Subcutaneous abdominal adipose tissue (tissue), 5 donors: ENCODE measurements at regions not wholly inside any gene's neighbourhood (a gene's known extent, or its start where the extent isn't known, plus 50 kb on each side); places are given as distances from the start of the nearest gene placed in this dataset.

Experiments used
- H3K27ac ChIP-seq: one replicate; pipeline ENCODE4 v1.7.0; 2013; ENCODE audit warnings: low read depth, mild to moderate bottlenecking, inconsistent platforms, low read length, moderate library complexity
- H3K27me3 ChIP-seq, 5 donors: one replicate each; pipeline ENCODE4 v1.7.0; 2013; ENCODE audit warnings: low read length in 5 of 5, inconsistent platforms in 1 of 5; ENCODE audit not compliant: control insufficient read depth in 5 of 5, insufficient read depth in 4 of 5
- H3K36me3 ChIP-seq, 5 donors: one replicate each; pipeline ENCODE4 v1.7.0; 2013; ENCODE audit warnings: low read length in 5 of 5; ENCODE audit not compliant: control insufficient read depth in 5 of 5, insufficient read depth in 5 of 5
- H3K4me1 ChIP-seq, 5 donors: one replicate each; pipeline ENCODE4 v1.7.0; 2013; ENCODE audit warnings: low read length in 5 of 5, mild to moderate bottlenecking in 3 of 5, moderate library complexity in 1 of 5; ENCODE audit not compliant: control insufficient read depth in 5 of 5, insufficient read depth in 5 of 5
- H3K4me3 ChIP-seq, 5 donors: one replicate each; pipeline ENCODE4 v1.7.0; 2013; ENCODE audit warnings: low read length in 5 of 5, low read depth in 1 of 5
- H3K9ac ChIP-seq, 5 donors: one replicate each; pipeline ENCODE4 v1.7.0; 2013; ENCODE audit warnings: low read length in 5 of 5, mild to moderate bottlenecking in 4 of 5, moderate library complexity in 3 of 5
- H3K9me3 ChIP-seq, 5 donors: one replicate each; pipeline ENCODE4 v1.7.0; 2013; ENCODE audit warnings: low read length in 5 of 5; ENCODE audit not compliant: control insufficient read depth in 5 of 5
- donor health status: healthy.
- donor health status: healthy.
- donor health status: healthy.
- donor health status: healthy.
- donor health status: healthy.

DNA sequence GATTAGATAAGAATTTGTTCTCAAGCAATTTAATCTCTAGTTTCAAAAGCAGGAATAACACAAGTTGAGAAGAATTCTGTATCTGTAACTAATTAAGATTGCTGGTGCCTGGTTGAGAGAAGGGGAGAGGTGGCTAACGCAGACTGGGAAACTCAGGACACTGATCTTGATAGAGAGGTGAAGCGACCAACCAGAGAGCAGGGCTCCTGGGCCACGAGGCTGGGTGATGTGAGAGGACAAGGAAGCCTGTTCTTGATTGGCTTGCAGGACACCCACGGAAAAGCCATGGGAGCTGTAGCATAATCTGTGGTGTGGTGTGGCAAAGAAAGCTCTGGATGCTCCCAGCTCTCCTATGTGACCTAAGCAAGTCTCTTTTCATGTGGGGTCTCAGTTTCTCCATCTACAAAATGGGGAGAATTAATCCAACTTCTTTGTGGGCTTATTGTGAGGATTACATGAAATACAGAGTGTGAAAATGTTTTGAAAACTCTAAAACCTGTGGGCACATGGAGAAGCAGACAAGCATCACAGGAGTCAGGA lies 594.1 kb upstream of the BRINP1 start:
- H3K9ac ChIP-seq = no peak overlapping the region
- no peaks in the 10 kb centered on the region for H3K36me3 ChIP-seq
- H3K27ac ChIP-seq = no peak overlapping the region
- H3K27me3 ChIP-seq = peaks cover 0 to 3% (median 0%) of the 10 kb centered on the region in 5 donors
- no peaks in the 10 kb centered on the region for H3K9me3 ChIP-seq
- H3K4me1 ChIP-seq = peaks cover 0 to 12% (median 8%) of the 10 kb centered on the region in 5 donors
- H3K4me3 ChIP-seq = no peak overlapping the region

DNA sequence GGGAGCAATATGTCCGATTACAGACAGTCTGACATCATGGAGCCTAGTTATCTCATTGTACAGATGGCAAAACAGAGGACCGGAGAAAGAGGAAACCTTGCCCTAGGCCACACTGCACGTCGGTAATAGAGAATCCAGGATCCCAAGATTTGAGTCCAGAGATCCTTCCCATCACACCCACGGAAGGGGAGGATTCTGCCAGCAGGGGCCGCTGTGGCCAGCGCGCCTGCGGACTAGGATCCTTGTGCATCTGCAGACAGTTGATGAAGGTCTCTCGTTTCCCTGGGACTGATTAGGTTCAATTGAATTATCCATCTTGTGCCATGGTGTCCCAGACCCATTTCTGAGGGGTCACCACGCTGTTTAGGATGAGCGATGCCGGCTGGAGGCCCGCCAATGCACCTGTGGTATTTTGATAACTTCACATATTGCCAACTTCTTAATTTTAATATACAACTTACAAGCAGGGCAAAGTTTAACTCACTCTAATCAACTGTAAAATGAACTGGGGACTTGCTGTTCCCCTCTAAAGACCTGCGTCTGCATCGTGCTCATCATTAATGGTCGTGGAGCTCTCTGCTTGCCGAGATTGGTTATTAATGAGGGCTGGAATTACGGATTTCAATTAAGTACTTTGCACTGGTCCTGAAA lies 592.7 kb upstream of the BRINP1 start:
- no peaks in the 10 kb centered on the region for H3K36me3 ChIP-seq
- H3K27me3 ChIP-seq = peaks cover 0 to 1% (median 0%) of the 10 kb centered on the region in 5 donors
- H3K4me3 ChIP-seq = no peak overlapping the region
- no peak overlapping the region for H3K9ac ChIP-seq
- H3K9me3 ChIP-seq = no peaks in the 10 kb centered on the region
- no peak overlapping the region for H3K27ac ChIP-seq
- peaks cover 0 to 12% (median 8%) of the 10 kb centered on the region in 5 donors for H3K4me1 ChIP-seq

DNA sequence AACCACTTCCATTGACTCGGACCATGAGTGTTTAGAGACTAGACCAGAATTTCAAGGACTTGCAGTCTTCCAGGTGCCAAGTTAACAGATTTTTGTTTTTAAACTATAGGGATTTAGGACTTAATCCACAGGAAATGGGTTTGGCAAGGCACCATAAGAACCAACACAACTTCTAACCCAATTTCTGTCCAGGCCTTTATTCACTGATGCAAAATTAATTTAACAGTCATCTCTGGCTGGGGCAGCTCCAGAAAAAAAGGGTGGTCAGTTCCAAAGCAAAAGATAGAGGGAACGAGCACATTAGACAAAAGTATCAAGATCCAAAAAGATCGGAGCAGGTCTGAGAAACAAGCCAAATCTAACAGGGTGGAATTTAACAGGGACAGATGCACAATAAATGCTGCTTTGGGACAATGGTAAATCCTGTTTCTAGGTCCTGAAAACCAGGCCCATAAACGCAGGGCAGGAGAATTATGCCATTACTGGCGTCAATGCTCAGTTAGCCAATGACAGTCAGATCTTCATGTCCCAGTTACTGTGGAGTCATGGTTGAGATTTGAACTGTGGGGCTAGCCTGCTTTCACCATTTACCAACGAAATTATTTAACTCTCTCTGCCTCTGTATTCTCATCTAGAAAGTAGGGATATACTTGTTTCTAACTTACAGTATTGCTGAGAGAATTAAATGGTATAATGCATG lies 590.8 kb upstream of the BRINP1 start:
- Histone ChIP-seq H3K27ac (no peak overlapping the region), H3K36me3 (no peaks in the 10 kb centered on the region), H3K9me3 (no peaks in the 10 kb centered on the region), H3K9ac (no peak overlapping the region), H3K4me3 (no peak overlapping the region), H3K27me3 (no peaks in the 10 kb centered on the region), H3K4me1 (peaks cover 0 to 21% (median 15%) of the 10 kb centered on the region in 5 donors)

DNA sequence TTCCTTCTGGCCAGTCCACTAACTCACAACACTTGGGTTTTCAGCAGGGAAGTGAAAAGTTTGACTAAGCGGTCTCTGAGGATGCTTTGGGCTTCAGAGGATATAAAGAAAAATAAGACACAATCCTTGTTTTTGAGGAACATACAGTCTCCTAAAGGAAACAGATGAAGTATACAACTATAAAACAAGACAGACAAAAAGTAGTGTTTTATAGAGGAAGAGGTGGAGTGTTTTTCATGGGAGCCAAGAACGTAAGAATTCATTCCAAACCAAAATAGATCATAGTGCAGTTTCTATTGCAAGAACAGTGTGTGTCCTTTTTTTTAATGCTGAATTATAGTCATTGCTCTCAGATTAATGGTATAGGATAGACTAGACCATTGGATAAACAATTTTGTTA lies 586.9 kb upstream of the BRINP1 start:
- Histone ChIP-seq H3K27me3 (no peaks in the 10 kb centered on the region), H3K36me3 (no peaks in the 10 kb centered on the region), H3K4me1 (peaks cover 0 to 29% (median 8%) of the 10 kb centered on the region in 5 donors), H3K4me3 (no peak overlapping the region), H3K9ac (no peak overlapping the region), H3K9me3 (no peaks in the 10 kb centered on the region), H3K27ac (no peak overlapping the region)

DNA sequence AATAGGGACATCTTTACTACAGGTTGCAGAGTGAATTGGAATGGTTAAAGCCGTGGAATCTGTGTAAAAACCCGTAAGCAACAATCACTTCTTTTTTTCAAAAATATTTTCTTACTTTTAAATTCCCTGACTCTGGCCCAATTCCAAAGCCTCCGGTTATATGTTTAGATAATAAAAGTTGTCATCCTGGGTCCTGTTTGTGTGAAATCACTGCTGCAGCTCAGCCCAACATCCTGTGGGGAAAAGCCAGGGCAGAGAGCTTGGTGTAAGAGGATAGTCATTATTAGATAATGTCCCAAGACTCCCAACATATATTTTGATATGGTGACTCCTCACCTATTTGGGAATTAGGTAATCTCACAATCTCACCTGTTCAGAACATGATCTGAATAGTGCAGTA lies 586.0 kb upstream of the BRINP1 start:
- no peaks in the 10 kb centered on the region for H3K9me3 ChIP-seq
- H3K4me3 ChIP-seq = no peak overlapping the region
- no peak overlapping the region for H3K27ac ChIP-seq
- no peaks in the 10 kb centered on the region for H3K36me3 ChIP-seq
- H3K4me1 ChIP-seq = peaks cover 0 to 37% (median 13%) of the 10 kb centered on the region in 5 donors
- no peaks in the 10 kb centered on the region for H3K27me3 ChIP-seq
- no peak overlapping the region for H3K9ac ChIP-seq

DNA sequence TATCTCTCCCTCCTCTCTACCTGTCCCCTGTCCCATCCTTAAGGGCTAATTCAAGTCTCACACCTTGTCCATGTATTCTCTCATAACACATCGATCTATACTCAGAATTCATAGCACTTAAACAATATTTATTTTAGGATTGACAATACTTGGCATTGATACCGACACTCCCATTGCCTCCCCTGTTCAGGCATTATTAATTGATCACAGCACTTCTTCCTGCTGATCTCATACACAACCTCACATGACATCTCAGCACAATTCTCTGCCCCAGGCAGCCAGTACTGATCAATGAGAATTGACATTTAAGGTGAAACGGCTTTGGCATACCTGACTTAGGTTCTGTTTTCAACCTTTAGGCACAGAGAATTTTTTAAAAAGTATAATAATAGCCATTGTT lies 582.4 kb upstream of the BRINP1 start:
- Histone ChIP-seq H3K36me3 (no peaks in the 10 kb centered on the region), H3K9ac (peak overlapping the region in 1 of 5 donors; percentile 32), H3K27ac (peak overlapping the region; percentile 37), H3K27me3 (no peaks in the 10 kb centered on the region), H3K4me3 (no peak overlapping the region), H3K4me1 (peaks cover 0 to 37% (median 13%) of the 10 kb centered on the region in 5 donors), H3K9me3 (no peaks in the 10 kb centered on the region)

DNA sequence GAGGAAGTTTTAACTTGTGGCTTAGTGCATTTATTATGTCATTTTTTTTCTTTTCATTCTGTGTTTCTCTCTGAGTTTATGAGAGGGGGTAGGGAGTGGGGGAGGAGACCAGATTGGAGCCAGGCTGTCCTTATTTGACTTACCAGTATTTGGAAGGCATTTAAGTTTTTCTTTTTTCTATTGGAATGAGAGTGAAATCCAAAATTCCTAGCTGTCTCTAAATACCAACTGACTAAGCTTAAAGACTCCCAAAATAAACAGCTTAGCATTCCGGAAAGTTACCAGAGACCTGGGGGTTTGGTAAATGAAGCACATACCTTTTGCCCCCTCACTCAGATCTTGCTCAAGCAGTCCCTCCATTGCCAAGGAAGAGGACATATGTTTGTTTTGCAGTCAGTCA lies 581.9 kb upstream of the BRINP1 start:
- Histone ChIP-seq H3K4me1 (peaks cover 0 to 32% (median 12%) of the 10 kb centered on the region in 5 donors), H3K9ac (peak overlapping the region in 1 of 5 donors; percentile 32), H3K4me3 (no peak overlapping the region), H3K27ac (peak overlapping the region; percentile 37), H3K36me3 (no peaks in the 10 kb centered on the region), H3K27me3 (no peaks in the 10 kb centered on the region), H3K9me3 (no peaks in the 10 kb centered on the region)

DNA sequence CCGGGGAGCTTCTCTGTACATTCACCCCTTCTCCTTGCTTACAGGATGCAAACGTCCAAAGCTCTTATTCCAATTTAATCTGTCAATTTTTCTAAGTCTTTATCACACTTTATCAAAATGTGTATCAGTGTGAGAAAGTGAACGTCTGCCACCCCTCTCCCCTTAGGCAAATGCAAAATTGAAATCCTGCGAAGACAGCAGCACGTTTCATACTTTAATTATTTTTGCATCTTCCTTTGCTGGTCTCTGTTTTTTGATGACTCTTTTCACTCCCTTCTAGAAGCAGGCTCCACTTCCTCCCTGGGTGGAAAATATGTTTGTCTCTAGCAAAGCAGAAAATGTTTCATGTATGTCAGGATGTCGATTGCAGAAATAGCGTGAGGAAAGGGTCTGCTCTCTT lies 576.5 kb upstream of the BRINP1 start:
- Histone ChIP-seq H3K27me3 (no peaks in the 10 kb centered on the region), H3K27ac (no peak overlapping the region), H3K4me1 (peaks cover 0 to 4% (median 3%) of the 10 kb centered on the region in 5 donors), H3K9ac (no peak overlapping the region), H3K4me3 (no peak overlapping the region), H3K36me3 (no peaks in the 10 kb centered on the region), H3K9me3 (no peaks in the 10 kb centered on the region)

DNA sequence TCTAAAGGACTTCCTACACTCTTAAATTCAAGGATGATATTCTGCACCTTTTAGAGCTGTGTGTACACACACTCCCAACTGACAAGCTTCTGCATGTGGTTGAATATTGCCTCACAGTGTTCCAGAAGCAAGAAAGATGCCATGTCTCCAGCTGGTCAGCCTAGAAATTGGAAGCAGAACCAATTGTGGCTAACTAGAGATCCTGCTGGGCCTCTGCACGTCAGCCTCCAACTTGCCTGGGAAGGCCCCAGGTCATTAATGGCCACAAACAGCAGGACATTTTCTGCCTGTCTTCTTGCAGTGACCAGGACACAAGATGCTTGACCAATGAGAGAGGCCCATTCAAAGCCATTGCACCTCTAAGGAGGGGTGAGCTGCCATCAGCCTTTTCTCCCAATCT lies 571.9 kb upstream of the BRINP1 start:
- H3K27me3 ChIP-seq = no peaks in the 10 kb centered on the region
- H3K4me1 ChIP-seq = no peaks in the 10 kb centered on the region
- no peaks in the 10 kb centered on the region for H3K9me3 ChIP-seq
- H3K36me3 ChIP-seq = no peaks in the 10 kb centered on the region
- H3K4me3 ChIP-seq = no peak overlapping the region
- H3K9ac ChIP-seq = no peak overlapping the region
- no peak overlapping the region for H3K27ac ChIP-seq

DNA sequence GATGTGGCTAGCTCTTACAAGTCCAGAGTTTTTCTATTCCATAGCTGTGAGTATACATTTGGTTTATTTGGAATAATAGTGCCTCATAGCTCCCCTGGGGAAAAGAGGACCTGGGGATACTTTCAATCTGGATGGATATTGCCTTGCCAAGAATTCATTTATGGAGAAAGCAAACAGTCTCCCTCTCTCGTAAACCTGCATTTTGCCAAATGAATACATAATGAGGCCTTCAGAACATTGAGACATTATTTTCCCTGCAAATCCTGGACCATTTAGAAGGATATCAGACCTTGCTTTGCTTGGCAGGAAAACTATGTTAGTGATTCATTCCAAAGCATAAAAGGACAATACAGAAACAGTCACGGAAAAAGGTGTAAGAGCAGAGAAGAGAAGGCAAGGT lies 569.6 kb upstream of the BRINP1 start:
- H3K4me1 ChIP-seq = no peaks in the 10 kb centered on the region
- no peak overlapping the region for H3K9ac ChIP-seq
- no peak overlapping the region for H3K4me3 ChIP-seq
- no peaks in the 10 kb centered on the region for H3K9me3 ChIP-seq
- no peak overlapping the region for H3K27ac ChIP-seq
- no peaks in the 10 kb centered on the region for H3K36me3 ChIP-seq
- no peaks in the 10 kb centered on the region for H3K27me3 ChIP-seq
